ENCODE measurements at regions not wholly inside any gene's neighbourhood (a gene's known extent, or its start where the extent isn't known, plus 50 kb on each side); places are given as distances from the start of the nearest gene placed in this dataset.

GRCh38 chr13:53732664-53733063 lies 704.1 kb downstream of the OLFM4 start:
- no peak for DNase-seq

GRCh38 chr13:53743906-53744305 lies 715.3 kb downstream of the OLFM4 start:
- DNase-seq = no peak

- no peak for DNase-seq
Observed at GRCh38 chr13:53747825-53748224, 719.2 kb downstream of the OLFM4 start.

GRCh38 chr13:53749306-53749705 lies 720.7 kb downstream of the OLFM4 start:
- DNase-seq = no peak

GRCh38 chr13:53759016-53759415 lies 730.4 kb downstream of the OLFM4 start:
- DNase-seq = no peak

- DNase-seq = no peak
Observed at GRCh38 chr13:53775807-53776206, 747.2 kb downstream of the OLFM4 start.

GRCh38 chr13:53778937-53779336 lies 750.3 kb downstream of the OLFM4 start:
- no peak for DNase-seq

- DNase-seq = no peak
Observed at GRCh38 chr13:53781941-53782340, 753.3 kb downstream of the OLFM4 start.

- no peak for DNase-seq
Observed at GRCh38 chr13:53782488-53782961, 753.9 kb downstream of the OLFM4 start.

GRCh38 chr13:53783471-53783870 lies 754.9 kb downstream of the OLFM4 start:
- no peak for DNase-seq

GRCh38 chr13:53788286-53788685 lies 759.7 kb downstream of the OLFM4 start:
- no peak for DNase-seq

GRCh38 chr13:53800011-53800410 lies 771.4 kb downstream of the OLFM4 start:
- no peak for DNase-seq

GRCh38 chr13:53807251-53807834 lies 778.7 kb downstream of the OLFM4 start:
- DNase-seq = no peak

GRCh38 chr13:53821632-53822031 lies 793.0 kb downstream of the OLFM4 start:
- DNase-seq = no peak

GRCh38 chr13:53822136-53822535 lies 793.5 kb downstream of the OLFM4 start:
- DNase-seq = no peak

GRCh38 chr13:53839461-53839860 lies 810.8 kb downstream of the OLFM4 start:
- no peak for DNase-seq

- no peak for DNase-seq
Observed at GRCh38 chr13:53844473-53845146, 816.0 kb downstream of the OLFM4 start.

GRCh38 chr13:53847502-53847901 lies 818.9 kb downstream of the OLFM4 start:
- DNase-seq = no peak

GRCh38 chr13:53848366-53848961 lies 819.9 kb downstream of the OLFM4 start:
- DNase-seq = no peak

- DNase-seq = no peak
Observed at GRCh38 chr13:53854321-53854720, 825.7 kb downstream of the OLFM4 start.

- DNase-seq = no peak
Observed at GRCh38 chr13:53856573-53857195, 828.1 kb downstream of the OLFM4 start.

- DNase-seq = no peak
Observed at GRCh38 chr13:53863520-53863919, 834.9 kb downstream of the OLFM4 start.

- no peak for DNase-seq
Observed at GRCh38 chr13:53873558-53873957, 844.9 kb downstream of the OLFM4 start.

- no peak for DNase-seq
Observed at GRCh38 chr13:53878861-53879260, 850.2 kb downstream of the OLFM4 start.

All from activated gamma-delta T cell (primary cell).